ENCODE measurements at regions not wholly inside any gene's neighbourhood (a gene's known extent, or its start where the extent isn't known, plus 50 kb on each side); places are given as distances from the start of the nearest gene placed in this dataset.

DNA sequence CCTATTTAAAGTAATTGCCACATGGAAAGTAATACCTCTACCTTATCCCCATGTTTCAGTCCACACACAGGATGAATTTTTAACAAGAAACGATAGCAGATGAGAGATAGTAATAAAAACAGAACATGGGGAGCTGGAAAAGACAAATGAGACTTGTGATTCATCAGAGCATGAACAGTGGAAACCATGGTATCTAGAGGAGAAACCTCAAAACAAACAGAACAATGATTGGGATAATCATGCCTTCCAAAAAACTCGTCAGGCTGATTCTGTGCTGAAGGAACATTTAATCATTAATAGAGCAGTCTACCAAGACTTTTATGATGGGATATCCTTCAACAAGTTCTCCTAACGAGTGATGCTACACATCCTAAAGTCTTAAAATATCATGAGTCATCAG is 1390.7 kb downstream of the FSCB start:
- TF ChIP-seq, protein P1, sequence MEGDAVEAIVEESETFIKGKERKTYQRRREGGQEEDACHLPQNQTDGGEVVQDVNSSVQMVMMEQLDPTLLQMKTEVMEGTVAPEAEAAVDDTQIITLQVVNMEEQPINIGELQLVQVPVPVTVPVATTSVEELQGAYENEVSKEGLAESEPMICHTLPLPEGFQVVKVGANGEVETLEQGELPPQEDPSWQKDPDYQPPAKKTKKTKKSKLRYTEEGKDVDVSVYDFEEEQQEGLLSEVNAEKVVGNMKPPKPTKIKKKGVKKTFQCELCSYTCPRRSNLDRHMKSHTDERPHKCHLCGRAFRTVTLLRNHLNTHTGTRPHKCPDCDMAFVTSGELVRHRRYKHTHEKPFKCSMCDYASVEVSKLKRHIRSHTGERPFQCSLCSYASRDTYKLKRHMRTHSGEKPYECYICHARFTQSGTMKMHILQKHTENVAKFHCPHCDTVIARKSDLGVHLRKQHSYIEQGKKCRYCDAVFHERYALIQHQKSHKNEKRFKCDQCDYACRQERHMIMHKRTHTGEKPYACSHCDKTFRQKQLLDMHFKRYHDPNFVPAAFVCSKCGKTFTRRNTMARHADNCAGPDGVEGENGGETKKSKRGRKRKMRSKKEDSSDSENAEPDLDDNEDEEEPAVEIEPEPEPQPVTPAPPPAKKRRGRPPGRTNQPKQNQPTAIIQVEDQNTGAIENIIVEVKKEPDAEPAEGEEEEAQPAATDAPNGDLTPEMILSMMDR (conservative IDR thresholded peaks at IDR 0.05; ENCODE audit: low read depth, low read length), result no peak
- TF ChIP-seq EZH2 (IDR thresholded peaks at IDR 0.05; ENCODE audit: borderline replicate concordance, low read depth, low read length, poor library complexity, severe bottlenecking), result no peak
